ENCODE measurements at regions not wholly inside any gene's neighbourhood (a gene's known extent, or its start where the extent isn't known, plus 50 kb on each side); places are given as distances from the start of the nearest gene placed in this dataset.

DNA sequence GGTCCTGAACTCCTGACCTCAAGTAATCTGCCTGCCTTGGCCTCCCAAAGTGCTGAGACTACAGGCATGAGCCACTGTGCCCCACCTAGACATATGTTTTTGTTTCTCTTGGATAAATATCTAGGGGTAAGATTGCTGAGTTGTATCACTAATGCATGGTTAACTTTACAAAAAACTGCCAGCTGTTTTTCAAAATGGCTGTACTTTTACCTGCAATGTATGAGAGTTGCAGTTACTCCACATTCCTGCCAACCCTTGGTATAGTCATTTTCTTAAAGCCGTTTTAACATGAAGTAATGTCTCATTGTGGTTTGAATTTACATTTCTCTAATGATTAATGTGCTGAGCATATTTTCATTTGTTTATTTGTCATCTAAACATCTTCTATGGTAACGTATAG lies 289.7 kb downstream of the UTRN start:
- Histone ChIP-seq H3K4me1 (ENCODE audit: control insufficient read depth, low read length) (no peaks in the 10 kb centered on the region), H3K27me3 (ENCODE audit: control insufficient read depth, low read length) (0 out of 2 replicates have a peak, but pooled peaks cover under 1% of the 10 kb centered on the region), H3K4me3 (ENCODE audit: low read length) (no peak overlapping the region), H3K79me2 (ENCODE audit: control insufficient read depth, low read length) (no peaks in the 10 kb centered on the region), H3K9me2 (replicated peaks; ENCODE audit: control insufficient read depth, low read length) (no peaks in the 10 kb centered on the region), H3K27ac (ENCODE audit: low read depth, low read length) (no peak overlapping the region), H3F3A (ENCODE audit: control insufficient read depth, insufficient read depth) (no peaks in the 10 kb centered on the region), H3K9me3 (ENCODE audit: control insufficient read depth, insufficient read depth, low read length) (no peaks in the 10 kb centered on the region), H4K20me1 (ENCODE audit: control insufficient read depth, insufficient read depth, low read depth, low read length) (no peaks in the 10 kb centered on the region), H3K4me2 (ENCODE audit: low read length) (no peak overlapping the region), H3K36me3 (ENCODE audit: control insufficient read depth, low read length) (no peaks in the 10 kb centered on the region)
- TF ChIP-seq EZH2phosphoT487 (IDR thresholded peaks at IDR 0.05; ENCODE audit: borderline replicate concordance, low read length), result no peak
- TF ChIP-seq, protein P1, sequence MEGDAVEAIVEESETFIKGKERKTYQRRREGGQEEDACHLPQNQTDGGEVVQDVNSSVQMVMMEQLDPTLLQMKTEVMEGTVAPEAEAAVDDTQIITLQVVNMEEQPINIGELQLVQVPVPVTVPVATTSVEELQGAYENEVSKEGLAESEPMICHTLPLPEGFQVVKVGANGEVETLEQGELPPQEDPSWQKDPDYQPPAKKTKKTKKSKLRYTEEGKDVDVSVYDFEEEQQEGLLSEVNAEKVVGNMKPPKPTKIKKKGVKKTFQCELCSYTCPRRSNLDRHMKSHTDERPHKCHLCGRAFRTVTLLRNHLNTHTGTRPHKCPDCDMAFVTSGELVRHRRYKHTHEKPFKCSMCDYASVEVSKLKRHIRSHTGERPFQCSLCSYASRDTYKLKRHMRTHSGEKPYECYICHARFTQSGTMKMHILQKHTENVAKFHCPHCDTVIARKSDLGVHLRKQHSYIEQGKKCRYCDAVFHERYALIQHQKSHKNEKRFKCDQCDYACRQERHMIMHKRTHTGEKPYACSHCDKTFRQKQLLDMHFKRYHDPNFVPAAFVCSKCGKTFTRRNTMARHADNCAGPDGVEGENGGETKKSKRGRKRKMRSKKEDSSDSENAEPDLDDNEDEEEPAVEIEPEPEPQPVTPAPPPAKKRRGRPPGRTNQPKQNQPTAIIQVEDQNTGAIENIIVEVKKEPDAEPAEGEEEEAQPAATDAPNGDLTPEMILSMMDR (IDR thresholded peaks at IDR 0.05; ENCODE audit: low read depth, low read length, poor library complexity, severe bottlenecking), result no peak

DNA sequence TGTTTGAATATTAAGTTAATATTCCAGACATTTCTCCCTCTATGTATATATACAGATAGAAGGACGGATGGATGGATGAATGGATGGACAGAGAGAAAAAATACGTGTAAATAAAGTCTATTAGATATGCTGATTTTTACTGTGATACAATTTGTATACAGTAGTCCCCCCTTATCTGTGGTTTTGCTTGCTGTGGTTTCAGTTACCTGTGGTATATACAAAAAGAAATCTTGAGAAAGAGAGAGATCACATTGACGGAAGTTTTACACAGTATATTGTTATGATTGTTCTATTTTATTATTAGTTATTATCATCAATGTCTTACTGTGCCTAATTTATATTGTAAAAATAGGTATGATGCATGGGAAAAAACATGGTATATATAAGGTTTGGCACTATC lies 290.2 kb downstream of the UTRN start:
- Histone ChIP-seq H3K9me2 (replicated peaks; ENCODE audit: control insufficient read depth, low read length) (no peaks in the 10 kb centered on the region), H4K20me1 (ENCODE audit: control insufficient read depth, insufficient read depth, low read depth, low read length) (no peaks in the 10 kb centered on the region), H3K4me2 (ENCODE audit: low read length) (no peak overlapping the region), H3K36me3 (ENCODE audit: control insufficient read depth, low read length) (no peaks in the 10 kb centered on the region), H3K79me2 (ENCODE audit: control insufficient read depth, low read length) (no peaks in the 10 kb centered on the region), H3K4me3 (ENCODE audit: low read length) (no peak overlapping the region), H3K9me3 (ENCODE audit: control insufficient read depth, insufficient read depth, low read length) (no peaks in the 10 kb centered on the region), H3K27ac (ENCODE audit: low read depth, low read length) (no peak overlapping the region), H3K4me1 (ENCODE audit: control insufficient read depth, low read length) (no peaks in the 10 kb centered on the region), H3K27me3 (ENCODE audit: control insufficient read depth, low read length) (peaks cover 6% of the 10 kb centered on the region; the same call in 1 of the 2 replicates), H3F3A (ENCODE audit: control insufficient read depth, insufficient read depth) (no peaks in the 10 kb centered on the region)
- TF ChIP-seq EZH2phosphoT487 (IDR thresholded peaks at IDR 0.05; ENCODE audit: borderline replicate concordance, low read length), result no peak
- TF ChIP-seq, protein P1 (IDR thresholded peaks at IDR 0.05; ENCODE audit: low read depth, low read length, poor library complexity, severe bottlenecking), result no peak

DNA sequence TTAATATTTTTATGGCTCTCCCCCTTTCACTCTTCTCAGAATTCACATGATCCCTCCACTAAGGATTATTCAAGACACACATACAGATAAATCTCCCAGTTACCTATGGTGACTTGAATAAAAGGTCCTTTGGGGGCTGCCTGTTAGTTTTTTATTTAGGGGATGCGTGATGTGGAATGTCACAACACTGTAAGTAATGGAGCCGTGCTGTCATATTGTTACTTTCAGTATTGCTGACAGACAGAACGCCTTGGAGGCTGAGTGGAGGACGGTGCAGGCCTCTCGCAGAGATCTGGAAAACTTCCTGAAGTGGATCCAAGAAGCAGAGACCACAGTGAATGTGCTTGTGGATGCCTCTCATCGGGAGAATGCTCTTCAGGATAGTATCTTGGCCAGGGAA lies 291.7 kb downstream of the UTRN start:
- H3K4me2 ChIP-seq (ENCODE audit: low read length), result no peak overlapping the region
- H3K9me2 ChIP-seq (replicated peaks; ENCODE audit: control insufficient read depth, low read length), result no peaks in the 10 kb centered on the region
- H3K27me3 ChIP-seq (ENCODE audit: control insufficient read depth, low read length), result peaks cover 14% of the 10 kb centered on the region
- no peaks in the 10 kb centered on the region for H3K9me3 ChIP-seq (ENCODE audit: control insufficient read depth, insufficient read depth, low read length)
- H3K4me3 ChIP-seq (ENCODE audit: low read length), result no peak overlapping the region
- H4K20me1 ChIP-seq (ENCODE audit: control insufficient read depth, insufficient read depth, low read depth, low read length), result no peaks in the 10 kb centered on the region
- no peak for TF ChIP-seq EZH2phosphoT487 (IDR thresholded peaks at IDR 0.05; ENCODE audit: borderline replicate concordance, low read length)
- TF ChIP-seq, protein P1 (IDR thresholded peaks at IDR 0.05; ENCODE audit: low read depth, low read length, poor library complexity, severe bottlenecking), result no peak
- H3K36me3 ChIP-seq (ENCODE audit: control insufficient read depth, low read length), result no peaks in the 10 kb centered on the region
- no peaks in the 10 kb centered on the region for H3K79me2 ChIP-seq (ENCODE audit: control insufficient read depth, low read length)
- H3K4me1 ChIP-seq (ENCODE audit: control insufficient read depth, low read length), result no peaks in the 10 kb centered on the region
- H3K27ac ChIP-seq (ENCODE audit: low read depth, low read length), result no peak overlapping the region
- H3F3A ChIP-seq (ENCODE audit: control insufficient read depth, insufficient read depth), result no peaks in the 10 kb centered on the region
